Activated CD4-positive, alpha-beta memory T cell treated with anti-CD3 and anti-CD28 coated beads, Interleukin-2, amount 10 ng/mL, durations not matched to agents 7 days and 5 days (primary cell): ENCODE measurements at regions not wholly inside any gene's neighbourhood (a gene's known extent, or its start where the extent isn't known, plus 50 kb on each side); places are given as distances from the start of the nearest gene placed in this dataset.
A peak's percentile ranks its signal among the peaks of the same experiment; 100 is the strongest.
"Not testable (repeated sequence)": the region's sequence is repeated elsewhere in the genome, so short reads cannot be mapped to it uniquely, and the experiment has no call there.

Source experiments
- CTCF ChIA-PET: fragments of 350-600 bp; sonication (Branson Sonifier 250); formaldehyde crosslinking; loops from one replicate; lab custom pipeline; 2021; ENCODE audit warnings: antibody characterized with exemption, inconsistent platforms; lab: Charles Lee
- POLR2A ChIA-PET: fragments of 350-600 bp; sonication (Branson Sonifier 250); formaldehyde crosslinking; loops from one replicate; lab custom pipeline; 2021; ENCODE audit warnings: antibody characterized with exemption; lab: Charles Lee
- DNase-seq: peaks from one replicate; pipeline ENCODE4 v3.0.0-alpha.2; 2020
- H3K27ac Mint-ChIP-seq: one replicate; pipeline ENCODE4 v1.8.0; 2021; ENCODE audit warnings: mild to moderate bottlenecking, mixed read lengths
- H3K27me3 Mint-ChIP-seq: one replicate; pipeline ENCODE4 v1.8.0; 2021; ENCODE audit warnings: mixed read lengths
- H3K36me3 Mint-ChIP-seq: one replicate; pipeline ENCODE4 v1.8.0; 2021; ENCODE audit warnings: low read depth, mixed read lengths
- H3K4me1 Mint-ChIP-seq: one replicate; pipeline ENCODE4 v1.8.0; 2021; ENCODE audit warnings: mixed read lengths
- H3K4me3 Mint-ChIP-seq: one replicate; pipeline ENCODE4 v1.8.0; 2021; ENCODE audit warnings: mild to moderate bottlenecking, mixed read lengths
- H3K9me3 Mint-ChIP-seq: one replicate; pipeline ENCODE4 v1.8.0; 2021; ENCODE audit warnings: mixed read lengths

DNA sequence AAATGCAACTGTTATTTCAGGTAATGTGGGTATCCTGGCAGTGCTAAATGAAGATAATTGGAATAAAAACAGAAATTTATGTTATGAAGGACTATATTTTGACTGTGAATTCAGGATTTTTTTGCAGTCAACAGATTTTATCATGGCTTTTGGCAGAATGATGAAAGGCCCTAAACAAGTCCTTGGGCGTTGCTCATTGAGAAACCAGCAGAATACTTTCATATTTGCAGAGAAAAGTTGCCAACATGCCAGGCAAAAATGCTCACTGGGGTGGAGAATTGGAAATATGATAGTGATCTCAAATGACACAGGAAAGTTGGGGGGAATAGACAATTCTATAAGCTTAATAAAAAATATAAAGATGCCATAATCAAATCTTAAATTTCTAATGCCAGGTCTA, 121.1 kb downstream of the GPR85 start:
- Mint-ChIP-seq H3K27ac (no peak overlapping the region), H3K27me3 (peaks cover 5% of the 10 kb centered on the region), H3K4me3 (no peak overlapping the region), H3K9me3 (no peaks in the 10 kb centered on the region), H3K36me3 (no peaks in the 10 kb centered on the region), H3K4me1 (no peaks in the 10 kb centered on the region)
- ChIA-PET POLR2A (no interaction called here), CTCF (no interaction called here)
- DNase-seq: no peak

GRCh38 chr7:112963634-112964033, 123.0 kb downstream of the GPR85 start:
- Mint-ChIP-seq H3K4me1 (no peaks in the 10 kb centered on the region), H3K27ac (no peak overlapping the region), H3K9me3 (no peaks in the 10 kb centered on the region), H3K27me3 (peaks cover 9% of the 10 kb centered on the region), H3K36me3 (no peaks in the 10 kb centered on the region), H3K4me3 (no peak overlapping the region)
- CTCF ChIA-PET: no interaction called here
- DNase-seq: no peak
- POLR2A ChIA-PET: no interaction called here

DNA sequence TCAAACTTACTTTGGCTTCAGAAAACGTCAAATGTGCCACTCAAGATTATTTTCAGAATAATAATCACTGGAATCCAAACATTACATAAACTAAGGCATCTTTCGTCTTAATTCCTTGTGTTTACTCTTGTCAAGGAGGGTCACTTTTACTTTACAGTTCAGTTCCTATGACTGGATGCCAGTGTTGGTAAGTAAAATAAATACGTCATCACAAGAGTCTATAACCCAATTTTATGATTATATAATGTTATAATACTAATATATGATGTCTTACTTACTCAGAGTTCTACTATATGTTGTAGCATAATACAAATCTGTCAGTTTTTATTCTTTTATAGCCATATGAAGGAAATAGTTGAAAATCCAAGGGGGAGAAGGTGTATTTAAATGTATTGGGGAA, 123.8 kb downstream of the GPR85 start:
- Mint-ChIP-seq H3K27me3 (peaks cover 9% of the 10 kb centered on the region), H3K36me3 (no peaks in the 10 kb centered on the region), H3K27ac (no peak overlapping the region), H3K9me3 (no peaks in the 10 kb centered on the region), H3K4me1 (no peaks in the 10 kb centered on the region), H3K4me3 (no peak overlapping the region)
- DNase-seq: no peak
- CTCF ChIA-PET: no interaction called here
- POLR2A ChIA-PET: no interaction called here

DNA sequence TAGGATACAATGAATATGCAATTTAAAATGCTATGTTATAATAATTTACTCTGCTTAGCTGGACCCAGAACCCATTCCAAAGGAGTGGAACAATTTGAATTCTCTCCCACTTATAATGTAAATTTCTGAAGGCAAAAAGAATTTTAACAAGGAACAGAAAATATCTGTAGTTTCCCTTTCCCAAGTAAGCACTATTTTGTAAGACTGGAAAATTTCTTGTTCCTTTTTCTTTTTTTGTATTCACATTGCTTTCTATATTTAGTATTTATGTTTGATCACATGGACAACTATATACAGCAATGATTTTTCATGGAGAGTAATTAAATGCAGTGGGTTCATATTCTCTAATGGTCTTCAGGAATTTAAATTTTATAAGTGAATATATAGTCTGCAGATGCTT, 127.4 kb downstream of the GPR85 start:
- H3K27ac Mint-ChIP-seq: no peak overlapping the region
- CTCF ChIA-PET: no interaction called here
- peaks cover 9% of the 10 kb centered on the region for H3K27me3 Mint-ChIP-seq
- POLR2A ChIA-PET: no interaction called here
- H3K4me3 Mint-ChIP-seq: no peak overlapping the region
- DNase-seq: no peak
- H3K36me3 Mint-ChIP-seq: no peaks in the 10 kb centered on the region
- H3K4me1 Mint-ChIP-seq: no peaks in the 10 kb centered on the region
- no peaks in the 10 kb centered on the region for H3K9me3 Mint-ChIP-seq

- POLR2A ChIA-PET: no interaction called here
- no peak for DNase-seq
- H3K36me3 Mint-ChIP-seq: no peaks in the 10 kb centered on the region
These were observed 127.9 kb downstream of the GPR85 start for GRCh38 chr7:112958775-112959174.

DNA sequence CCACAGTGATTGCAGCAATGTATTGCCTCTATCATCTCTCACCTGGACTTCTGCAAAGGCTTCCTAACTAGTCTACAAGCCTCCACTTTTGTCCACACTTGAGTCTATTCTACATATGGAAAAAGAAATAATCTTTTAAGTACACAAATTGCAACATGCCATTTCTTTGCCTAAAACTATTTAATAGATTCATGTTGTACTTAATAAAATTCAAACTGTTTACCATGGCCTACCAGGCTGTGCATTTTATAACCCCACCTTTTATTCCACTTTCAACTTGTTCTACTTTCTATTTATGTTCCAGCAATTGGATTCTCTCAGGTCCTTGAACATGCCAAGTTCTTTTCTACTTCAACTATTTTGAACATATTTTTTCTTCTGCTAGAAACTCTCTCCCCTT, 128.7 kb downstream of the GPR85 start:
- Mint-ChIP-seq H3K9me3 (no peaks in the 10 kb centered on the region), H3K27ac (no peak overlapping the region), H3K27me3 (peaks cover 6% of the 10 kb centered on the region), H3K36me3 (no peaks in the 10 kb centered on the region), H3K4me3 (no peak overlapping the region), H3K4me1 (no peaks in the 10 kb centered on the region)
- POLR2A ChIA-PET: no interaction called here
- DNase-seq: no peak
- CTCF ChIA-PET: no interaction called here

More at GRCh38 chr7:112958775-112959174, 127.9 kb downstream of the GPR85 start:
- H3K4me3 Mint-ChIP-seq: no peak overlapping the region
- H3K27ac Mint-ChIP-seq: no peak overlapping the region
- CTCF ChIA-PET: no interaction called here
- peaks cover 6% of the 10 kb centered on the region for H3K27me3 Mint-ChIP-seq
- no peaks in the 10 kb centered on the region for H3K9me3 Mint-ChIP-seq
- no peaks in the 10 kb centered on the region for H3K4me1 Mint-ChIP-seq

GRCh38 chr7:112953031-112953430, 133.6 kb downstream of the GPR85 start:
- peaks cover 14% of the 10 kb centered on the region for H3K27me3 Mint-ChIP-seq
- H3K27ac Mint-ChIP-seq, H3K9me3 Mint-ChIP-seq, POLR2A ChIA-PET, H3K4me1 Mint-ChIP-seq, H3K36me3 Mint-ChIP-seq, DNase-seq, H3K4me3 Mint-ChIP-seq, CTCF ChIA-PET: not testable (repeated sequence)

DNA sequence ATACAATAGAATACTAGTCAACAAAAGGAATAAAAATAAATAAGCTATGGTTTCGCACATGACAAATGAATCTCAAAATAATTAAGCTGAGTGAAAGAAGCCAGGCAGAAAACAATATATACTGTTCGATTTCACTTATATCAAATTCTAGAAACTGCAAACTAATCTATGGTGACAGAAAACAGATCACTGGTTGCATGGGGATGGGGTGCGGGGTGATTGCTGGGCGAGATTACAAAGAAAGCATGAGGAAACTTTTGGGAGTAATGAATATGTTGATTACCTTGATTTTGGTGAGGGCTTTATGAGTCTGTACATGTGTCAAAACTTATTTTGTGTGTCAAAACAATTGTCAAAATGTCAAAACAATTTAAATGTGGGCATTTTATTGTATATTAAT, 135.6 kb downstream of the GPR85 start:
- Mint-ChIP-seq H3K4me3 (no peak overlapping the region), H3K27me3 (peaks cover 18% of the 10 kb centered on the region), H3K4me1 (no peaks in the 10 kb centered on the region), H3K27ac (no peak overlapping the region), H3K9me3 (no peaks in the 10 kb centered on the region), H3K36me3 (no peaks in the 10 kb centered on the region)
- DNase-seq: no peak
- ChIA-PET POLR2A (no interaction called here), CTCF (no interaction called here)

GRCh38 chr7:112949682-112950081, 136.9 kb downstream of the GPR85 start:
- CTCF ChIA-PET, H3K27ac Mint-ChIP-seq, H3K36me3 Mint-ChIP-seq, H3K4me3 Mint-ChIP-seq, H3K9me3 Mint-ChIP-seq, POLR2A ChIA-PET, DNase-seq, H3K4me1 Mint-ChIP-seq: not testable (repeated sequence)
- H3K27me3 Mint-ChIP-seq: peaks cover 22% of the 10 kb centered on the region

DNA sequence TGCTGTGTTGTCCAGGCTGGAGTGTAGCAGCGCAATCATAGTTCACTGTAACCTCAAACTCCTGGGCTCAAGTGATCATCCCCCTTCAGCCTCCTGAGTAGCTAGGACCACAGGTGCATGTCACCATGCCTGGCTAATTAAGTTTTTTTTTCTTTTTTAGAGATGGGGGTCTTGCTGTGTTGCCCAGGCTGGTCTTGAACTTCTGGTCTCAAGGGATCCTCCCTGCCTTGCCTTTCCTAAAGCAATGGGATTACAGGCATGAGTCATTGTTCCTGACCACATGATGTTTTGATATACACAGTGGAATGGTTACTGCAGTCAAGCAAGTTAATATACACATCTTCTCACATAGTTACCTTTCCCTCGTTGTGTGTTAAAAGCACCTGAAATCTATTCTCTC, 140.3 kb downstream of the GPR85 start:
- no peak overlapping the region for H3K4me3 Mint-ChIP-seq
- ChIA-PET POLR2A (no interaction called here), CTCF (no interaction called here)
- no peaks in the 10 kb centered on the region for H3K36me3 Mint-ChIP-seq
- no peaks in the 10 kb centered on the region for H3K4me1 Mint-ChIP-seq
- DNase-seq: no peak
- no peaks in the 10 kb centered on the region for H3K9me3 Mint-ChIP-seq
- H3K27ac Mint-ChIP-seq: no peak overlapping the region
- H3K27me3 Mint-ChIP-seq: peaks cover 22% of the 10 kb centered on the region

- no peaks in the 10 kb centered on the region for H3K36me3 Mint-ChIP-seq
- ChIA-PET POLR2A (no interaction called here), CTCF (no interaction called here)
- H3K4me1 Mint-ChIP-seq: peaks cover 11% of the 10 kb centered on the region
- no peak for DNase-seq
- no peak overlapping the region for H3K4me3 Mint-ChIP-seq
- H3K9me3 Mint-ChIP-seq: no peaks in the 10 kb centered on the region
- no peak overlapping the region for H3K27ac Mint-ChIP-seq
- H3K27me3 Mint-ChIP-seq: peaks cover 18% of the 10 kb centered on the region
These were observed 141.6 kb downstream of the GPR85 start for GRCh38 chr7:112945046-112945445.

- H3K4me3 Mint-ChIP-seq: no peak overlapping the region
- H3K27me3 Mint-ChIP-seq: peaks cover 8% of the 10 kb centered on the region
- ChIA-PET CTCF (no interaction called here), POLR2A (no interaction called here)
- no peaks in the 10 kb centered on the region for H3K9me3 Mint-ChIP-seq
- DNase-seq: no peak
- no peaks in the 10 kb centered on the region for H3K36me3 Mint-ChIP-seq
- H3K27ac Mint-ChIP-seq: no peak overlapping the region
- peaks cover 22% of the 10 kb centered on the region for H3K4me1 Mint-ChIP-seq
These were observed 143.6 kb downstream of the GPR85 start for GRCh38 chr7:112942981-112943380.

GRCh38 chr7:112942125-112942524, 144.5 kb downstream of the GPR85 start:
- H3K27ac Mint-ChIP-seq, POLR2A ChIA-PET, DNase-seq, H3K27me3 Mint-ChIP-seq, H3K9me3 Mint-ChIP-seq, H3K36me3 Mint-ChIP-seq, CTCF ChIA-PET, H3K4me3 Mint-ChIP-seq: not testable (repeated sequence)
- peaks cover 28% of the 10 kb centered on the region for H3K4me1 Mint-ChIP-seq

- CTCF ChIA-PET: interaction anchor here (1.0 to 1.2 kb wide), 3 partner anchors 71 to 481 kb away, joined by 3 to 5 read pairs (median 4); no protein-coding TSS in a partner anchor
- peaks cover 5% of the 10 kb centered on the region for H3K36me3 Mint-ChIP-seq
These were observed 146.3 kb downstream of the GPR85 start for GRCh38 chr7:112940314-112940732.

More at GRCh38 chr7:112940314-112940732, 146.3 kb downstream of the GPR85 start:
- H3K27me3 Mint-ChIP-seq: no peaks in the 10 kb centered on the region
- peak overlapping the region; percentile 88 for H3K27ac Mint-ChIP-seq
- H3K9me3 Mint-ChIP-seq: no peaks in the 10 kb centered on the region
- H3K4me1 Mint-ChIP-seq: peaks cover 34% of the 10 kb centered on the region
- POLR2A ChIA-PET: interaction anchor here (1.0 to 1.3 kb wide), 3 partner anchors 10 to 489 kb away, joined by 3 to 9 read pairs (median 6); partner anchors contain the start of genes IFRD1 and TMEM168
- DNase-seq: no peak
- peak overlapping the region; percentile 85 for H3K4me3 Mint-ChIP-seq
